Stomach smooth muscle (tissue), 2 donors: ENCODE measurements at regions not wholly inside any gene's neighbourhood (a gene's known extent, or its start where the extent isn't known, plus 50 kb on each side); places are given as distances from the start of the nearest gene placed in this dataset.
"Not testable (repeated sequence)": the region's sequence is repeated elsewhere in the genome, so short reads cannot be mapped to it uniquely, and the experiment has no call there.

Experiments
- H3K27ac ChIP-seq: one replicate; pipeline ENCODE4 v1.7.0; 2013; ENCODE audit warnings: mild to moderate bottlenecking, low read length, inconsistent platforms
- H3K27me3 ChIP-seq, 2 donors: one replicate each; pipeline ENCODE4 v1.7.0; 2013; ENCODE audit warnings: low read length in 2 of 2; ENCODE audit not compliant: insufficient read depth in 2 of 2, control insufficient read depth in 1 of 2
- H3K36me3 ChIP-seq, 2 donors: one replicate each; pipeline ENCODE4 v1.7.0; 2013; ENCODE audit warnings: low read length in 2 of 2; ENCODE audit not compliant: control insufficient read depth in 2 of 2, insufficient read depth in 2 of 2
- H3K4me1 ChIP-seq: one replicate; pipeline ENCODE4 v1.7.0; 2013; ENCODE audit warnings: low read length; ENCODE audit not compliant: control insufficient read depth, insufficient read depth
- H3K4me3 ChIP-seq, 2 donors: one replicate each; pipeline ENCODE4 v1.7.0; 2013; ENCODE audit warnings: low read length in 2 of 2
- H3K9ac ChIP-seq, 2 donors: one replicate each; pipeline ENCODE4 v1.7.0; 2013; ENCODE audit warnings: low read length in 2 of 2, mild to moderate bottlenecking in 1 of 2
- H3K9me3 ChIP-seq, 2 donors: one replicate each; pipeline ENCODE4 v1.7.0; 2013; ENCODE audit warnings: low read length in 2 of 2; ENCODE audit not compliant: control insufficient read depth in 2 of 2
- donor health status: healthy.
- donor health status: Pancreatic carcinoma.

- Histone ChIP-seq H3K9ac (no peak overlapping the region), H3K27ac (no peak overlapping the region), H3K4me3 (no peak overlapping the region), H3K9me3 (no peaks in the 10 kb centered on the region), H3K27me3 (no peaks in the 10 kb centered on the region), H3K4me1 (no peaks in the 10 kb centered on the region), H3K36me3 (no peaks in the 10 kb centered on the region)
These were observed 397.0 kb downstream of the GBE1 start for GRCh38 chr3:81364411-81364810.

GRCh38 chr3:81363816-81364215, 397.6 kb downstream of the GBE1 start:
- H3K27ac ChIP-seq: no peak overlapping the region
- H3K4me1 ChIP-seq: no peaks in the 10 kb centered on the region
- H3K36me3 ChIP-seq: no peaks in the 10 kb centered on the region
- no peaks in the 10 kb centered on the region for H3K27me3 ChIP-seq
- H3K4me3 ChIP-seq: no peak overlapping the region
- H3K9ac ChIP-seq: no peak overlapping the region
- H3K9me3 ChIP-seq: no peaks in the 10 kb centered on the region

- H3K9me3 ChIP-seq: no peaks in the 10 kb centered on the region
- no peak overlapping the region for H3K27ac ChIP-seq
- no peaks in the 10 kb centered on the region for H3K36me3 ChIP-seq
- no peaks in the 10 kb centered on the region for H3K27me3 ChIP-seq
- no peaks in the 10 kb centered on the region for H3K4me1 ChIP-seq
- H3K9ac ChIP-seq: no peak overlapping the region
- H3K4me3 ChIP-seq: no peak overlapping the region
These were observed 407.3 kb downstream of the GBE1 start for GRCh38 chr3:81354119-81354518.

DNA sequence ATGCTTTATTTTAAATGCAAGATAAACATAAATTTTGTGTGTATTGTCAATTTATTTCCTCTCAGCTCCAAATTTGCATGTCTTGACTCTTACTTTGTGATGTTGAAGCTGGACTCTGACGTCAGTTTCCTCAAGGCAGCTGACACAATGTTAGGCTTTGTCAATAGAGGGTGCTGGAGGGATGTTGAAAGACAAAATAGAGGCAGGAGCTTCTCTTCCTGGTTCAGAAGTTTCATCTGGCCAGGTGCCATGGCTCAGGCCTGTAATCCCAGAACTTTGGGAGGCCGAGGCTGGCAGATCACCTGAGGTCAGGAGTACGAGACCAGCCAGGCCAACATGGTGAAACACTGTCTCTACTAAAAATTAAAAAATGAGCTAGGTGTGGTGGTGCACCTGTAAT, 408.6 kb downstream of the GBE1 start:
- H3K4me3 ChIP-seq: no peak overlapping the region
- H3K9me3 ChIP-seq: no peaks in the 10 kb centered on the region
- no peaks in the 10 kb centered on the region for H3K4me1 ChIP-seq
- no peaks in the 10 kb centered on the region for H3K27me3 ChIP-seq
- H3K9ac ChIP-seq: no peak overlapping the region
- H3K27ac ChIP-seq: no peak overlapping the region
- no peaks in the 10 kb centered on the region for H3K36me3 ChIP-seq

GRCh38 chr3:81349816-81350340, 411.6 kb downstream of the GBE1 start:
- no peak overlapping the region for H3K4me3 ChIP-seq
- no peaks in the 10 kb centered on the region for H3K9me3 ChIP-seq
- H3K27me3 ChIP-seq: no peaks in the 10 kb centered on the region
- H3K9ac ChIP-seq: no peak overlapping the region
- no peak overlapping the region for H3K27ac ChIP-seq
- H3K36me3 ChIP-seq: no peaks in the 10 kb centered on the region
- H3K4me1 ChIP-seq: no peaks in the 10 kb centered on the region

DNA sequence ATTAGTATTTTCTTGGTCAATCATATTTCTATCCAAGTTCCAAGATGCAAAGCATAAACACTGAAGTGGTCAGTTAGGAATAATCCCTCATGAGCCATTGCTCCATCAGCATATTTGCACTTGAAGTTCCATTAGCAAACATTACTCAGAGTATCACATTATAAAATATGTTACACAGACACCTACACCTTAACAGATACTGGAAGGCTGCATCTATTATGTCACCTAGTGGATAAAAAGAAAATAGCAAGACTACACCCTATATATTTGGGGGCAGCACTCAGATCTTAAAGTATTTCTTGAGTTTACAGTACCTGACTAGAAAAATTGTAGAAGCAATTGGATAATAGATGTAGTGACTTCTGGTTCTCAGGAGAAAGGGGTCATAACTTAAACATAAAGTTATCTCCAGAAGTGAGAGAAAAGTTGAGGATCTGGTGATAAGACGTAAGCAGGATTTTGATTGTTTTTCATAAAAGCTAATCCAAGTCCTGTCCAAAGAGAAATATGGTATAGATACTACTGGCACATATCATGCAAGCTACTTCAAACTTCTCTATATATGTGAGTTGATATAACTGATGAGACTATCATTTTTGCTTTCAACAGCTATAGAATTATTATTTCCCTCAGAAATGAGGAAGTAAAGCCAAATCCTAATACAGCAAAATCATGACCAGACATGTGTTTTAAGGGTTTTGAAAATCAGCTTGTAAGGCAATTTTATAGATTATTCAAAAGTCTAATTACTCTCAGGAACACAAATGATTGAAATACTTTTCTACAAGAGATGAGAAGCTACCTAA, 422.2 kb downstream of the GBE1 start:
- Histone ChIP-seq H3K27me3 (no peaks in the 10 kb centered on the region), H3K4me3 (no peak overlapping the region), H3K27ac (no peak overlapping the region), H3K36me3 (no peaks in the 10 kb centered on the region), H3K9me3 (no peaks in the 10 kb centered on the region), H3K9ac (no peak overlapping the region), H3K4me1 (no peaks in the 10 kb centered on the region)

DNA sequence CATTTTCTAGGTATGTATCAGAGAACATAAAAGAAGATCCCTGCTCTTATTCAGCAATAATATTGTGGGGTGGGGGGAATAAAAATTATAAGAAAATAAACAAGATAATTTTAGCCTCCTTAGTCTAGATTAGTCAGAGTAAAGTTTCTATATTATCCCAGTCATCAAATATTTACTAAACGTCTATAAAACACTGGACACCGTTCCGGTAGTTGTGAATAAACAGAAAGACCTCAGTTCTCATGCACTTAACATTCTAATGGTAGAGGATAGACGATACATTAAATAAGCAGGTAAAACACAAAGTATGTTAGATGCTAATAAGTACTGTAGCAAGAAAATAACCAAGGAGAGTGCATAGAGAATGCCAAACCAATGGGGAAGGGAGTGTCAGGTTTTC, 425.0 kb downstream of the GBE1 start:
- Histone ChIP-seq H3K9me3 (no peaks in the 10 kb centered on the region), H3K9ac (no peak overlapping the region), H3K27me3 (no peaks in the 10 kb centered on the region), H3K36me3 (no peaks in the 10 kb centered on the region), H3K4me3 (no peak overlapping the region), H3K27ac (no peak overlapping the region), H3K4me1 (no peaks in the 10 kb centered on the region)

- H3K27me3 ChIP-seq, H3K4me3 ChIP-seq, H3K27ac ChIP-seq, H3K9ac ChIP-seq, H3K9me3 ChIP-seq, H3K36me3 ChIP-seq, H3K4me1 ChIP-seq: not testable (repeated sequence)
These were observed 431.6 kb downstream of the GBE1 start for GRCh38 chr3:81329835-81330234.

DNA sequence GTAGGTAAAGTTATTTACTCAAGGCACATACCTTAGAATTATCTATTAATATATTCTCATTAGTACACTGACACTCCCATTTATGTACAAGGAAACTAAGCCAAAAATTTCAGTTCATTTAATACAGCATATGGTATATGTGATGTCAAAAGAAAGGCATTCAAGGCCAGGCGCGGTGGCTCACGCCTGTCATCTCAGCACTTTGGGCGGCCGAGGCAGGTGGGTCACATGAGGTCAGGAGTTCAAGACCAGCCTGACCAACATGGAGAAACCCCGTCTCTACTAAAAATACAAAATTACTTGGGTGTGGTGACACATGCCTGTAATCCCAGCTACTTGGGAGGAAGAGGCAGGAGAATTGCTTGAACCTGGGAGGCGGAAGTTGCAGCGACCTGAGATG, 435.2 kb downstream of the GBE1 start:
- H3K4me1 ChIP-seq: no peaks in the 10 kb centered on the region
- H3K4me3 ChIP-seq: no peak overlapping the region
- no peaks in the 10 kb centered on the region for H3K36me3 ChIP-seq
- no peaks in the 10 kb centered on the region for H3K9me3 ChIP-seq
- no peaks in the 10 kb centered on the region for H3K27me3 ChIP-seq
- no peak overlapping the region for H3K9ac ChIP-seq
- H3K27ac ChIP-seq: no peak overlapping the region

DNA sequence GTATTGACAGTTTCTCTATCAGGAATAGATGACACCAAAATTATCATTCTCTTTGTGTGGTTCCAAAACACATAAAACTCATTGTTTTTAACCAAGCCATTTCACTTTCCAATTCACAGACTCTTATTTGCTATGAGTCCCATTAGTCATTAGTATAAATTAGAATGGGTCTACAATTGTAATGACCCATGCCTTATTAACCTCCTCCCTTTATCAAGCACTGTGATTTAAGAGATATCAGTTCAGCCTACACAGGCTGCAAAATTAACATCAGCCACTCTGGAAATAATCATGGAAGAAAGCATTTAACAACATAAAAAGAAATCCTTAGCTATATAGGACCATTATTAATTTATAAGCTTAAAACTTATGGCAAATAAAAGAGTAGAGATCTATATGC, 440.6 kb downstream of the GBE1 start:
- H3K36me3 ChIP-seq: no peaks in the 10 kb centered on the region
- H3K27ac ChIP-seq: no peak overlapping the region
- H3K4me3 ChIP-seq: no peak overlapping the region
- no peaks in the 10 kb centered on the region for H3K4me1 ChIP-seq
- H3K9ac ChIP-seq: no peak overlapping the region
- H3K9me3 ChIP-seq: no peaks in the 10 kb centered on the region
- no peaks in the 10 kb centered on the region for H3K27me3 ChIP-seq

GRCh38 chr3:81315030-81315429, 446.4 kb downstream of the GBE1 start:
- H3K27me3 ChIP-seq: no peaks in the 10 kb centered on the region
- no peaks in the 10 kb centered on the region for H3K9me3 ChIP-seq
- H3K9ac ChIP-seq: no peak overlapping the region
- no peak overlapping the region for H3K4me3 ChIP-seq
- H3K4me1 ChIP-seq: no peaks in the 10 kb centered on the region
- no peaks in the 10 kb centered on the region for H3K36me3 ChIP-seq
- no peak overlapping the region for H3K27ac ChIP-seq
